DOHH2 (cell line): ENCODE measurements at regions not wholly inside any gene's neighbourhood (a gene's known extent, or its start where the extent isn't known, plus 50 kb on each side); places are given as distances from the start of the nearest gene placed in this dataset.
"Not testable (repeated sequence)": the region's sequence is repeated elsewhere in the genome, so short reads cannot be mapped to it uniquely, and the experiment has no call there.

Experiments
- H3F3A ChIP-seq: fragments of 200-600 bp; sonication (generic), shearing (Covaris generic); 2 replicates; pipeline ENCODE4 v1.6.0; 2016; ENCODE audit warnings: antibody characterized with exemption, mild to moderate bottlenecking; ENCODE audit not compliant: control insufficient read depth, insufficient read depth
- H3K27ac ChIP-seq: fragments of 200-600 bp; sonication (generic); 2 replicates; pipeline ENCODE4 v1.5.1; 2014; ENCODE audit warnings: low read depth, mild to moderate bottlenecking, low read length, moderate library complexity
- H3K27me3 ChIP-seq: fragments of 200-600 bp; sonication (generic); 2 replicates; pipeline ENCODE4 v1.6.1; 2014; ENCODE audit warnings: mild to moderate bottlenecking, low read length, mixed read lengths; ENCODE audit not compliant: control insufficient read depth
- H3K36me3 ChIP-seq: fragments of 200-600 bp; sonication (generic); 2 replicates; pipeline ENCODE4 v1.6.1; 2014; ENCODE audit warnings: mild to moderate bottlenecking, low read length, moderate library complexity, mixed read lengths; ENCODE audit not compliant: control insufficient read depth
- H3K4me1 ChIP-seq: fragments of 200-600 bp; sonication (generic); 2 replicates; pipeline ENCODE4 v1.6.1; 2014; ENCODE audit warnings: mild to moderate bottlenecking, low read length, mixed read lengths; ENCODE audit not compliant: control insufficient read depth
- H3K4me2 ChIP-seq: fragments of 200-600 bp; sonication (generic); 2 replicates; pipeline ENCODE4 v1.6.0; 2014; ENCODE audit warnings: mild to moderate bottlenecking, low read length, moderate library complexity
- H3K4me3 ChIP-seq: fragments of 200-600 bp; sonication (generic); 2 replicates; pipeline ENCODE4 v1.5.1; 2014; ENCODE audit warnings: mild to moderate bottlenecking, low read length, mixed read lengths
- H3K79me2 ChIP-seq: fragments of 200-600 bp; sonication (generic); 2 replicates; pipeline ENCODE4 v1.6.1; 2014; ENCODE audit warnings: mild to moderate bottlenecking, low read length, mixed read lengths; ENCODE audit not compliant: control insufficient read depth
- H3K9me2 ChIP-seq: fragments of 200-600 bp; sonication (generic); replicated peaks from 2 replicates; pipeline ENCODE4 v1.6.1; 2014; ENCODE audit warnings: mild to moderate bottlenecking, low read length, mixed read lengths; ENCODE audit not compliant: control insufficient read depth
- H3K9me3 ChIP-seq: fragments of 200-600 bp; sonication (generic); 2 replicates; pipeline ENCODE4 v1.6.1; 2014; ENCODE audit warnings: antibody characterized with exemption, low read length, mixed read lengths; ENCODE audit not compliant: control insufficient read depth, insufficient read depth
- H4K20me1 ChIP-seq: fragments of 200-600 bp; sonication (generic); 2 replicates; pipeline ENCODE4 v1.6.0; 2014; ENCODE audit warnings: low read depth, mild to moderate bottlenecking, antibody characterized with exemption, low read length, moderate library complexity; ENCODE audit not compliant: control insufficient read depth, insufficient read depth
- CTCF ChIP-seq: fragments of 200-600 bp; sonication (generic); IDR thresholded peaks from one replicate; pipeline ENCODE4 v1.5.1; 2014; ENCODE audit warnings: antibody characterized with exemption, mild to moderate bottlenecking, low read depth, low read length; ENCODE audit not compliant: poor library complexity, severe bottlenecking
- EZH2phosphoT487 ChIP-seq: fragments of 200-600 bp; sonication (generic); IDR thresholded peaks from 2 replicates; pipeline ENCODE4 v1.6.1; 2017; ENCODE audit warnings: borderline replicate concordance, mild to moderate bottlenecking, antibody characterized with exemption, low read length, moderate library complexity, mixed read lengths

GRCh38 chr12:84161296-84161695 is 751.3 kb downstream of the SLC6A15 start:
- Histone ChIP-seq H3K9me2 (no peaks in the 10 kb centered on the region), H3K27me3 (no peaks in the 10 kb centered on the region), H3K79me2 (no peaks in the 10 kb centered on the region), H3K4me3 (no peak overlapping the region), H3F3A (no peaks in the 10 kb centered on the region), H3K27ac (no peak overlapping the region), H4K20me1 (no peaks in the 10 kb centered on the region), H3K9me3 (no peaks in the 10 kb centered on the region), H3K4me1 (no peaks in the 10 kb centered on the region), H3K4me2 (no peak overlapping the region), H3K36me3 (no peaks in the 10 kb centered on the region)
- TF ChIP-seq CTCF: no peak
- TF ChIP-seq EZH2phosphoT487: no peak

- Histone ChIP-seq H3K27ac (no peak overlapping the region), H3K9me2 (no peaks in the 10 kb centered on the region), H3K4me2 (no peak overlapping the region), H3K27me3 (no peaks in the 10 kb centered on the region), H3K79me2 (no peaks in the 10 kb centered on the region), H3K4me1 (no peaks in the 10 kb centered on the region), H3F3A (no peaks in the 10 kb centered on the region), H3K36me3 (no peaks in the 10 kb centered on the region), H3K9me3 (no peaks in the 10 kb centered on the region), H3K4me3 (no peak overlapping the region), H4K20me1 (no peaks in the 10 kb centered on the region)
- TF ChIP-seq CTCF: no peak
- TF ChIP-seq EZH2phosphoT487: no peak
Measured at GRCh38 chr12:84159260-84159659, 753.3 kb downstream of the SLC6A15 start.

GRCh38 chr12:84157170-84157569 is 755.4 kb downstream of the SLC6A15 start:
- no peak overlapping the region for H3K4me2 ChIP-seq
- H3K4me1 ChIP-seq: no peaks in the 10 kb centered on the region
- H3K36me3 ChIP-seq: no peaks in the 10 kb centered on the region
- no peaks in the 10 kb centered on the region for H3K27me3 ChIP-seq
- H3F3A ChIP-seq: no peaks in the 10 kb centered on the region
- no peaks in the 10 kb centered on the region for H4K20me1 ChIP-seq
- TF ChIP-seq CTCF (no peak), EZH2phosphoT487 (no peak)
- H3K27ac ChIP-seq: no peak overlapping the region
- no peak overlapping the region for H3K4me3 ChIP-seq
- no peaks in the 10 kb centered on the region for H3K79me2 ChIP-seq
- no peaks in the 10 kb centered on the region for H3K9me3 ChIP-seq
- H3K9me2 ChIP-seq: no peaks in the 10 kb centered on the region

GRCh38 chr12:84154991-84155930 is 757.3 kb downstream of the SLC6A15 start:
- H3K4me2 ChIP-seq, H3K27me3 ChIP-seq, H3K36me3 ChIP-seq, H3F3A ChIP-seq, H3K4me1 ChIP-seq, H4K20me1 ChIP-seq, H3K9me2 ChIP-seq, H3K9me3 ChIP-seq, H3K4me3 ChIP-seq, H3K79me2 ChIP-seq, H3K27ac ChIP-seq: not testable (repeated sequence)

GRCh38 chr12:84154439-84154990 is 758.1 kb downstream of the SLC6A15 start:
- H3K36me3 ChIP-seq, H3F3A ChIP-seq, H3K9me2 ChIP-seq, H3K4me3 ChIP-seq, H4K20me1 ChIP-seq, H3K27ac ChIP-seq, H3K27me3 ChIP-seq, H3K79me2 ChIP-seq, H3K4me1 ChIP-seq, H3K9me3 ChIP-seq, H3K4me2 ChIP-seq: not testable (repeated sequence)
